Panc1 (cell line): ENCODE measurements at regions not wholly inside any gene's neighbourhood (a gene's known extent, or its start where the extent isn't known, plus 50 kb on each side); places are given as distances from the start of the nearest gene placed in this dataset.
A peak's percentile ranks its signal among the peaks of the same experiment; 100 is the strongest.
"Not testable (repeated sequence)": the region's sequence is repeated elsewhere in the genome, so short reads cannot be mapped to it uniquely, and the experiment has no call there.

Experiments used
- ATAC-seq: fragments of 200-7000 bp; cut with Tn5 transposase; 2 replicates; pipeline ENCODE4 v1.9.1; 2020; ENCODE audit warnings: mild to moderate bottlenecking, moderate library complexity
- BruUV-seq: library from RNA; stranded (reverse); fragments of 400-500 nt; replicated peaks from 2 replicates; lab custom pipeline; 2021; lab: Mats Ljungman, UMichigan
- CTCF ChIA-PET: fragments of 300-600 bp; sonication (Branson Sonifier 250); formaldehyde crosslinking; loops from one replicate; lab custom pipeline; 2022; ENCODE audit warnings: antibody characterized with exemption; lab: Charles Lee
- POLR2A ChIA-PET: fragments of 300-600 bp; sonication (Branson Sonifier 250); formaldehyde crosslinking; loops from one replicate; lab custom pipeline; 2022; ENCODE audit warnings: antibody characterized with exemption; lab: Charles Lee
- DNase-seq: peaks from one replicate; pipeline ENCODE4 v3.0.0-alpha.2; 2010; ENCODE audit warnings: low read depth, low spot score
- H3K27ac ChIP-seq: 2 replicates; pipeline ENCODE4 v1.5.1; 2011; ENCODE audit warnings: mild to moderate bottlenecking, low read length, inconsistent platforms
- H3K27me3 ChIP-seq: fragments of 200-500 bp; sonication (Bioruptor generic); 2 replicates; pipeline ENCODE4 v1.6.0; 2014; ENCODE audit warnings: low read length, inconsistent platforms; ENCODE audit not compliant: control insufficient read depth, insufficient read depth
- H3K36me3 ChIP-seq: fragments of 200-500 bp; sonication (Bioruptor generic); 2 replicates; pipeline ENCODE4 v1.5.1; 2014; ENCODE audit warnings: inconsistent platforms, mild to moderate bottlenecking, low read length, moderate library complexity; ENCODE audit not compliant: control insufficient read depth, insufficient read depth
- H3K4me1 ChIP-seq: 2 replicates; pipeline ENCODE4 v1.5.1; 2011; ENCODE audit warnings: inconsistent platforms, mild to moderate bottlenecking, low read length, moderate library complexity; ENCODE audit not compliant: control insufficient read depth, insufficient read depth
- H3K4me3 ChIP-seq, 2 experiments: 2 replicates each; pipeline ENCODE4 v1.5.1; 2011 to 2012; ENCODE audit warnings: low read depth in 2 of 2, low read length in 2 of 2, mild to moderate bottlenecking in 2 of 2, inconsistent platforms in 1 of 2, moderate library complexity in 1 of 2
- H3K9me3 ChIP-seq: fragments of 200-500 bp; sonication (Bioruptor generic); 2 replicates; pipeline ENCODE4 v1.5.1; 2014; ENCODE audit warnings: low read depth, mild to moderate bottlenecking, inconsistent platforms, low read length, moderate library complexity; ENCODE audit not compliant: control insufficient read depth, insufficient read depth
- POLR2AphosphoS5 ChIP-seq: IDR thresholded peaks from 2 replicates; pipeline ENCODE4 v1.6.1; 2012; ENCODE audit warnings: mild to moderate bottlenecking, low read depth, low read length, moderate library complexity
- SIN3A ChIP-seq: IDR thresholded peaks from 2 replicates; pipeline ENCODE4 v1.6.1; 2012; ENCODE audit warnings: low read depth, mild to moderate bottlenecking, low read length, moderate library complexity, borderline replicate concordance; ENCODE audit not compliant: insufficient read depth
- TCF7L2 ChIP-seq: IDR thresholded peaks from 2 replicates; pipeline ENCODE4 v1.6.1; 2011; ENCODE audit warnings: mild to moderate bottlenecking, low read depth, low read length, inconsistent platforms
- in situ Hi-C: cut with HindIII; loops from 2 replicates; pipeline ENCODE4 v1.10.0; 2016; ENCODE audit warnings: low sequenced_read_pairs, low pct_unique_long_range_greater_than_20kb
- intact Hi-C: fragments of 100-400 bp; cut with micrococcal nuclease; formaldehyde crosslinking; loops from one replicate; pipeline ENCODE4 v1.10.0; 2022; ENCODE audit not compliant: unreplicated experiment
- TF ChIP-seq, protein P1 (sequence below), 2 experiments: IDR thresholded peaks; 2 replicates each; pipeline ENCODE4 v1.6.1; 2011 to 2012; ENCODE audit warnings: low read depth in 2 of 2, control low read depth in 1 of 2, low read length in 1 of 2, mild to moderate bottlenecking in 1 of 2, moderate library complexity in 1 of 2; ENCODE audit not compliant: insufficient read depth in 1 of 2
- TF ChIP-seq, protein P2 (sequence below): fragments of 450-650 bp; IDR thresholded peaks from 2 replicates; pipeline ENCODE4 v1.5.1; 2017; ENCODE audit warnings: mild to moderate bottlenecking

DNA sequence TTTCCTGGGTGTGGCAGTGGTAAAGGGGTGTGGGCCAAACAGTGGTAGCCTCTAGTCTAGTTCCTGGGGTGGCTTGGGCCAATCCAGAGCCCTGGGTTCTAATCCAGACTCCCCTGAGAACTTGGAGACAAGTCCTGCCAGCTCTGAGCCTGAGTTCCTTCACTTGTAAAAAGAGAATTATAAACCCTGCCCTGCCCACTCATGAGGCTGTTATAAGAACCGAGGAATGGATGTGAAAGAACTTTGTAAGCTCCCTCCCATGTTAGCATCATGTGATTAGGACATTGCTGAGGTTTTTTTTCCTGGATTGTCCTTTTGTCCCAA lies 131.0 kb downstream of the RRAGC start:
- intact Hi-C loops: no loop called here
- Histone ChIP-seq H3K4me3 (no peak overlapping the region), H3K4me1 (no peaks in the 10 kb centered on the region), H3K9me3 (no peaks in the 10 kb centered on the region), H3K27ac (no peak overlapping the region), H3K36me3 (no peaks in the 10 kb centered on the region), H3K27me3 (peaks cover 17% of the 10 kb centered on the region)
- CTCF ChIA-PET: no interaction called here
- ATAC-seq (no peak), DNase-seq (no peak)
- in situ Hi-C loops: no loop called here
- no TSS peak for BruUV-seq
- TF ChIP-seq SIN3A (no peak), POLR2AphosphoS5 (no peak), TCF7L2 (no peak)
- TF ChIP-seq, protein P1, sequence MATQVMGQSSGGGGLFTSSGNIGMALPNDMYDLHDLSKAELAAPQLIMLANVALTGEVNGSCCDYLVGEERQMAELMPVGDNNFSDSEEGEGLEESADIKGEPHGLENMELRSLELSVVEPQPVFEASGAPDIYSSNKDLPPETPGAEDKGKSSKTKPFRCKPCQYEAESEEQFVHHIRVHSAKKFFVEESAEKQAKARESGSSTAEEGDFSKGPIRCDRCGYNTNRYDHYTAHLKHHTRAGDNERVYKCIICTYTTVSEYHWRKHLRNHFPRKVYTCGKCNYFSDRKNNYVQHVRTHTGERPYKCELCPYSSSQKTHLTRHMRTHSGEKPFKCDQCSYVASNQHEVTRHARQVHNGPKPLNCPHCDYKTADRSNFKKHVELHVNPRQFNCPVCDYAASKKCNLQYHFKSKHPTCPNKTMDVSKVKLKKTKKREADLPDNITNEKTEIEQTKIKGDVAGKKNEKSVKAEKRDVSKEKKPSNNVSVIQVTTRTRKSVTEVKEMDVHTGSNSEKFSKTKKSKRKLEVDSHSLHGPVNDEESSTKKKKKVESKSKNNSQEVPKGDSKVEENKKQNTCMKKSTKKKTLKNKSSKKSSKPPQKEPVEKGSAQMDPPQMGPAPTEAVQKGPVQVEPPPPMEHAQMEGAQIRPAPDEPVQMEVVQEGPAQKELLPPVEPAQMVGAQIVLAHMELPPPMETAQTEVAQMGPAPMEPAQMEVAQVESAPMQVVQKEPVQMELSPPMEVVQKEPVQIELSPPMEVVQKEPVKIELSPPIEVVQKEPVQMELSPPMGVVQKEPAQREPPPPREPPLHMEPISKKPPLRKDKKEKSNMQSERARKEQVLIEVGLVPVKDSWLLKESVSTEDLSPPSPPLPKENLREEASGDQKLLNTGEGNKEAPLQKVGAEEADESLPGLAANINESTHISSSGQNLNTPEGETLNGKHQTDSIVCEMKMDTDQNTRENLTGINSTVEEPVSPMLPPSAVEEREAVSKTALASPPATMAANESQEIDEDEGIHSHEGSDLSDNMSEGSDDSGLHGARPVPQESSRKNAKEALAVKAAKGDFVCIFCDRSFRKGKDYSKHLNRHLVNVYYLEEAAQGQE (IDR thresholded peaks at IDR 0.05; ENCODE audit: insufficient read depth in 1 of 2, low read depth in 2 of 2, low read length in 1 of 2): no peak
- TF ChIP-seq, protein P2, sequence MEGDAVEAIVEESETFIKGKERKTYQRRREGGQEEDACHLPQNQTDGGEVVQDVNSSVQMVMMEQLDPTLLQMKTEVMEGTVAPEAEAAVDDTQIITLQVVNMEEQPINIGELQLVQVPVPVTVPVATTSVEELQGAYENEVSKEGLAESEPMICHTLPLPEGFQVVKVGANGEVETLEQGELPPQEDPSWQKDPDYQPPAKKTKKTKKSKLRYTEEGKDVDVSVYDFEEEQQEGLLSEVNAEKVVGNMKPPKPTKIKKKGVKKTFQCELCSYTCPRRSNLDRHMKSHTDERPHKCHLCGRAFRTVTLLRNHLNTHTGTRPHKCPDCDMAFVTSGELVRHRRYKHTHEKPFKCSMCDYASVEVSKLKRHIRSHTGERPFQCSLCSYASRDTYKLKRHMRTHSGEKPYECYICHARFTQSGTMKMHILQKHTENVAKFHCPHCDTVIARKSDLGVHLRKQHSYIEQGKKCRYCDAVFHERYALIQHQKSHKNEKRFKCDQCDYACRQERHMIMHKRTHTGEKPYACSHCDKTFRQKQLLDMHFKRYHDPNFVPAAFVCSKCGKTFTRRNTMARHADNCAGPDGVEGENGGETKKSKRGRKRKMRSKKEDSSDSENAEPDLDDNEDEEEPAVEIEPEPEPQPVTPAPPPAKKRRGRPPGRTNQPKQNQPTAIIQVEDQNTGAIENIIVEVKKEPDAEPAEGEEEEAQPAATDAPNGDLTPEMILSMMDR: no peak
- POLR2A ChIA-PET: no interaction called here

DNA sequence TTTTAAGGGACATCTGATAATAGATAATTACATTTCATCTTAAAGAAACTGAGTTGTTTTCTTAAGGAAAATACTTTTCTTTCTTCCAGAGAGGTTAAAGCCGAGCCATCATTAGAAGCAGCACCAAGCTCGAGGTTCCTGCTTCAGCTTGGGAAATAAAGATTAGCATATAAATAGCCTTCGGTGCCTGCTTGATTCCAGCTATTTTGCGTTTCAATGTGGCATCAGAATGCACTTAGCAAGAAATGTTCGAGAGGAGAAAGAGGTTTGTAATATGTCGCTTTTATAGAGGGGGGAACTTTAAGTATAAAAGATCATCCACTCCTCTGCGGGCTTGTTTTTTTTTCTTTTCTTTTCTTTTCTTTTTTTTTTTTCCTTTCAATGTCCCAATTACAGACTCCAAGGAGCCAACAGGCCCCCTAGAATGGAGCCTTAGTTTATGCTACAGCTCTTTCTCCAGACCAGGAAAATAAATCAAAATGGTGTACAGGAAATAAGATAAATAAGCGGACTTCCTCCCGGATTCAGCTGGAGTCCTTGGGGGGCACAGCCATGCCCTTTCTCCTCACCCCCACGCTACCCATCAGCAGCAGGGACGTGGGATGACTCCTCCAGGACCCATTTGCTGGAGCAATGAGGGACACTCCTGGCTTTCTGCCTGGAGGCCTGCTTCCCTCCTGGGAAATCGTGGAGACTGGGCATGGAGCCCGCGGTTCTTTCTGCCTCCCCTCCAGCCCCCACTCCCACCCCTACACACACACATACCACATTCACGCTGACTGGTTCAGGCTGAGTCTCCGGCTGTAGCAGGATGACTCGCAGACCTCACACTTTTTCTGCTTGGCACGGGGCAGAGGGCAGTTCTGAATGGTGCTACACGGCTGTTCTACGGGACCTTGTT lies 131.6 kb downstream of the RRAGC start:
- TF ChIP-seq SIN3A (no peak), POLR2AphosphoS5 (no peak), TCF7L2 (no peak)
- TF ChIP-seq, protein P2: no peak
- TF ChIP-seq, protein P1 (IDR thresholded peaks at IDR 0.05; ENCODE audit: insufficient read depth in 1 of 2, low read depth in 2 of 2, low read length in 1 of 2): no peak
- peaks cover 14% of the 10 kb centered on the region for H3K27me3 ChIP-seq
- ChIA-PET CTCF (interaction anchor here (0.6 kb wide), 1 partner anchor 1464 kb away, joined by 3 read pairs; no protein-coding TSS in a partner anchor), POLR2A (no interaction called here)
- BruUV-seq: no TSS peak
- no peaks in the 10 kb centered on the region for H3K36me3 ChIP-seq
- peak; percentile 42; the same call in 1 of the 2 replicates for ATAC-seq
- H3K9me3 ChIP-seq: no peaks in the 10 kb centered on the region
- DNase-seq: no peak
- H3K27ac ChIP-seq: no peak overlapping the region
- in situ Hi-C loops: no loop called here
- no peaks in the 10 kb centered on the region for H3K4me1 ChIP-seq
- intact Hi-C loops: no loop called here
- no peak overlapping the region for H3K4me3 ChIP-seq

DNA sequence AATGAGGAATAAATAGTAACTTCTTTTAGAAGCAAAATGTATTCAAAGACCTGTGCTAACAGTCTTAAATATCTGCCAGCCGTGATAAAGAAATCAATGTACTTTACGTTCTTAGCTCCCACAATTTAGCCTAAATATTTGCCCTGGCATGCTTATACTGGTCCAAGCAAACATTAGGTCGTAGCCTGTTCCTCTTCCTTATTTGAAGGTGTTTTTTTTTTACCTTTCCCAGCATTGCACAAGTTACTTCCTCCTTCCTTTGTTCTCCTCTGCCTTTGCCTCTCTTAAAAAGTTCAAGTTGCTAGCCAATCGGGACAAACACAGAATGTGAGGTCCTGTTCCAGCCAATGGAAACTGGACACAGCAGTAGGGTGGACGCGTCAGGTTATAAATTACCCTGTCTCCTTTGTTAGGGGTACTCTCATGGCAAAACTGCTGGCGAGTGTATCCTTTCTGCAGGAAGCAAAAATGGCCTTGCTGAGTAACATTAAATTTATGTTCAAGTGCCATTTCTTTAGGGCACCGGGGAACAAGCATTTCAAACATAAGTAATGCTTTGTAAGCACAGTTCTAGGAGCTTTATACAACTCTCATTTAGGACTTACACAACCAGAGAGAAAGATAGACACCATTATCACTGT lies 134.1 kb downstream of the RRAGC start:
- POLR2A ChIA-PET, intact Hi-C loops, DNase-seq, in situ Hi-C loops, H3K9me3 ChIP-seq, H3K27ac ChIP-seq, ATAC-seq, H3K36me3 ChIP-seq, H3K4me3 ChIP-seq, CTCF ChIA-PET, H3K4me1 ChIP-seq, BruUV-seq: not testable (repeated sequence)
- peaks cover 18% of the 10 kb centered on the region; the same call in 1 of the 2 replicates for H3K27me3 ChIP-seq
